ENCODE measurements at regions not wholly inside any gene's neighbourhood (a gene's known extent, or its start where the extent isn't known, plus 50 kb on each side); places are given as distances from the start of the nearest gene placed in this dataset.

- TF ChIP-seq TAF1 (IDR thresholded peaks at IDR 0.05; ENCODE audit: borderline replicate concordance, low read depth, low read length) (no peak), POLR2A (IDR thresholded peaks at IDR 0.05; ENCODE audit: low read depth, low read length) (no peak)
Measured at GRCh38 chr15:25133804-25134203, 179.0 kb downstream of the SNRPN start.
